ENCODE measurements at regions not wholly inside any gene's neighbourhood (a gene's known extent, or its start where the extent isn't known, plus 50 kb on each side); places are given as distances from the start of the nearest gene placed in this dataset.
"Not testable (repeated sequence)": the region's sequence is repeated elsewhere in the genome, so short reads cannot be mapped to it uniquely, and the experiment has no call there.

DNA sequence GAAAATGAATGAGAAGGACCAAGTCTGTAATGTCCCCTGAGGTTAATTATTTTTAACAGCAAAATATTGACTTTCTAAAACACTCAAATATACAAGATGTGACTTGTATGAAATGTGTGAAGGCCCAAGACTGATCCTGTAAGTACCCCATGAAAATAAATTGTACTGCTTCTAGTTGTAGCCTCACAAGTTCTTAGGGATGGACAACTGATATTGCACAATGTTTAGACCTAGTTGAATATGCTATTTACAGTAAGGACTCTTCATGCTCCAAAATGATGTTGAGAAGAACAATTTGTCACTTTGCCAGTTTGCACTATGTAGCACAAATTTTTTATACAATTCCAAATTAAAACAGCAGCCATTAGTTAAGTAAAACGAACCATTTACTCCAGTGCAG, 139.7 kb upstream of the GDNF start:
- no peak for FAIRE-seq
- DNase-seq (ENCODE audit: insufficient read length, low spot score), result no peak

GRCh38 chr5:37975531-37975930, 135.7 kb upstream of the GDNF start:
- DNase-seq (ENCODE audit: insufficient read length, low spot score), result no peak
- no peak for FAIRE-seq

GRCh38 chr5:37971483-37972024, 131.7 kb upstream of the GDNF start:
- DNase-seq (ENCODE audit: insufficient read length, low spot score) (no peak), FAIRE-seq (peak; percentile 40)

DNA sequence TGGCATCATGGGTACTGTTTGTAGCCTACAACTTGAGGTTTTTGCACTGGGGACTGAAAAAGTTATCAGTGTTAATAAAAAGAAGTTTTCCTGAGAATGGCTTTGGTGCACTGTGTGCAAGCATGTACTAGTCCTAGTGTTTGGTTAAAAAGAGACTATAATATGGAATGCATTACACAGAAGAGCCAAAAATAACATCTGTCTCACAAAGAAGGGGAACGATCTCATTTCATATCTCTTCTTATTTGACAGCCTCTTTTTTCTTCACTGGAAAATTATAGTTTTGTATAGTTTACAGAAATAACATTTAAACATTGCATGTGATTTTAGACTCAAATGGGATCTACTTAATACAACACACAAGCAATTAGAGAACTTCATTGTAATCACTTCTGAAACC, 127.0 kb upstream of the GDNF start:
- no peak for DNase-seq (ENCODE audit: insufficient read length, low spot score)
- no peak for FAIRE-seq

DNA sequence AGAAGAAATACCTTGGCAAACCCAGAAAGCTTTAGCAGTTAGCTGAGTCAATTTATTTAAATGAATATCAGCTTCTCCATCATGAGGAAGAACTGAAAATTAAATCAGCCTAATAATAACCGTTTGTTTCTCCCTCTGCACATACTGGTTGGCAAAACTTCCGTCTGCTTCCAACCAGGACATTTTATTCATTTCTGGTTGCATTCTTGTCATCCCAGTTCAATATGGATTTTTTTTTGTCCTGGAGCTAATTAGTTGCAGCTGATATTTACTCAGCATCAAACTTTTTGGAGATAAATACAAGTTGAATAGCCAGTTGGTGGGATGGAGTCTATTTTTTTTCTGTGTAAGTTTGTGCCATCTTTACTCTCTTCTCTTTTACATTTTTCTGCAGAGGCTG, 126.5 kb upstream of the GDNF start:
- FAIRE-seq, result no peak
- DNase-seq (ENCODE audit: insufficient read length, low spot score), result no peak

GRCh38 chr5:37962389-37962788, 122.5 kb upstream of the GDNF start:
- DNase-seq (ENCODE audit: insufficient read length, low spot score), result no peak
- FAIRE-seq, result peak; percentile 36

DNA sequence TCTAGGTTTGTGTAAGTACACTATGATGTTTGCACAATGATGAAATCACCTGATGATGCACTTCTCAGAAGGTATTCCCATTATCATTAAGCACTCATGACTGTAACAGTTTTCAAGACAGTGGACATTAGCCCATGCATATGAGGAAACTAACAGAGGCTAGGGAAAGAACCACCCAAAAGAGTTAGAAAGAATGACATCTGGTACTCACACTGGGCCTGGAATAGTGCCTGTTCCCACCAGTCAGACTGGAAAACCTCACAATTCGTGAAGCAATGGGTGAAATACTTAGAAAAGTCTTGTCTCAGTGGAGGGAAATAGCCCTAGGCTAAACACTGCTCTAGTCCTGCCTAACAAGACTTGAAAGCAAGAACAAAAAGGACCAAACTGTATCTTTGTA, 117.4 kb upstream of the GDNF start:
- FAIRE-seq (no peak), DNase-seq (ENCODE audit: insufficient read length, low spot score) (no peak)

DNA sequence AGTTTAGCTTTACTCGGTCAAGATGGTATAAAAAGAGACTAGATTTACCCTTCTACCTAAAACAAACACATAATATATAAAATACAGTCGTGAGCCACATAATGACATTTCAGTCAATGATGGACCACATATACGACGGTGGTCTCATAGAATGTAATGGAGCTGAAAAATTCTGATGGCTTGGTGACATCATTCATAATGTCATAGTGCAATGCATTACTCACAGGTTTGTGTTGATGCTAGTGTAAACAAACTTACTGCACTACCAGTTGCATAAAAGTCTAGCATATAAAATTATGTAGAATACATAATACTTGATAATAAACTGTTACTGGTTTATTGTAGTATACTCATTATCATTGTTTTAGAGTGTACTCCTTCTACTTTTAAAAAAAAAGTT, 115.9 kb upstream of the GDNF start:
- no peak for DNase-seq (ENCODE audit: insufficient read length, low spot score)
- FAIRE-seq, result peak; percentile 54

DNA sequence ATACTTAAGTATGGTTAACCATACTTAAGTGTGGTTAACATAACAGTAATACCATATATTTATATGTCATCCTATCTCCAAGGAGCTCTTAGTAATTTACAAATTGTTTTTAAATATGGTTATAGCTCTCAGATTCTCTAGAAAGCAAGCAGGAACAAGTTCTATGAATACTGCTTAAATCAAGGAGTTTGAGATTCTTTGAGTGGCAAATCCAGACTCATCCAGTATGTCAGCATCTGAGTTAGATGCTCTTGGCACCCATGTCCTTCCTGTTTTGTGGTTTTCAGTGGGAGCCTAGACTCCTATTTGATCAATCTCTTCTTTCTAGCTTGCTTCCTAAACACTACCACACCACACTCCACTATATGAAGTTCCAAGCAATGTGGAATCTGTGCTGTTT, 114.7 kb upstream of the GDNF start:
- DNase-seq (ENCODE audit: insufficient read length, low spot score) (no peak), FAIRE-seq (no peak)

DNA sequence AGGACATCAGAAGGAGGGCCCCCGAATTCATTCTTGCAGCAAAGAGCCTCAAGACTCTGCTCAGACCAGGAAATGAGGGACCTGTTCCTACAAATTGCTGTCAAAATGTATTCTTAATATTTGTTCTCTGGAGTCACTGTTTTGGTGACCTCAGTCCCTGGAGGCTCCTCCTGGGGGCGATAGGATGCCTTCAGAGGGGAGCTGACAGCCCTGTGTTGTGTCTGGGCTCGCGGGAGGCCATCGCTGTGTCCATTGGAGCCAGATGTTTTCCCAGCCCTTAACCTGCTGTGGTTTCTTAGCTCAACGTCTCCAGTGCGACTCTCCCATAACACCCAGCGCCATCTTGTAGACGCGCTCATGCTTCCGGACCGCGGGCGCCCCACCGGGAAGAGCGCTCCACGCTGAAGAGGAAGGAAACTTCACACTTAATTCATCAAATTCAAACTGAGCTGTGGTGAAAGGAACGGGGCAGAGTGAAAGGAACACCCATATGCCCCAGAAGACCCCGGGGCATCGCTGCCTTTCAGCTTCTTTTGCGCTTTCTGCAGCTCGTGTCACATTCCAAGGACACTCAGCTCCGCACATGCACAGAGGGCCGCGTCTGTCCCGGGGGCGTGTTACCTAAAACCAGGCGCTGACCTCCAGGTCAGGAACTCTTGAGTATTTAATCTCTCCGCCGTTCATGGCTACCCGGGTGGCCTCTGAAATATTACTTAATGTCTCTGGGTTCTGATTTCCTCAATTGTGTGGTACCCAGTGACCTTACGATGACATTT, 112.3 kb upstream of the GDNF start:
- FAIRE-seq (no peak), DNase-seq (ENCODE audit: insufficient read length, low spot score) (no peak)

DNA sequence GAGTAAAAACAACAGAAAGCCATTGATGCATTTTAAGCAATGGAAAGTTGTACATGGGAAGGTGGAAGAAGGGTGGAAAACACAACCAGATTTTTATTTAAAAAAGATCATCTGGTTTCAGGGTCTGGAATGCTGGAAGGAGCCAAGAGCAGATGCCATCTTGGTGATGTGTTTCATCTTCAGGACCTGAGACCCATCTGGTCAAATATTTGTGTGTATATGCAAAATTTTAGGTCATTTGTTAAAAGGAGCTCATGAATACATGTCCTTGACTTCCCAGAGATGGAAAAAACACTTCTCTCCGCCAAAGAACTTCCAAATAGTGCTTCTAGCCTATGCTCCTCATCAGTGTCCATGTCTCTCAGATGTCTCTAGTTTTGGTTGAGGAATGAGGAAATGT, 110.6 kb upstream of the GDNF start:
- no peak for FAIRE-seq

DNA sequence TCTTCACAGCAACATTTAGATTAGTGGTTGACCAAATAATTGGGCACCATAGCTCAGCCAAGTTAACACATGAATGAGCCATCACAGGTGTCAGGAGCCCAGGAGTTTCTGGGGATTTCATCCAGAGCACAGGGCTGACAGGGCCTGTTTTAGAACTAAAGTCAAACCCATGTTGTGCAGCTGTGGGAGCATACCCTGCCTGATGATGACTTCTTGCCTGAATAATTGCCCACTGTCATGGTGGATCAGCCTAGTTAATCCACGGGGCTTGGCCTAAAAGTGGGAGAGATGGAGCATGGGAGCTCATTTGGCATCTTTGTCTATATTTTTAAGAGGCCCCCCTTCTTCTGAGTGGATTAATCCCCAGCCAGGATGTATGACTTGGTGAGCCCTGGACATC, 105.6 kb upstream of the GDNF start:
- no peak for FAIRE-seq

More for the DNA sequence above, 110.6 kb upstream of the GDNF start:
- DNase-seq (ENCODE audit: insufficient read length, low spot score), result no peak

DNA sequence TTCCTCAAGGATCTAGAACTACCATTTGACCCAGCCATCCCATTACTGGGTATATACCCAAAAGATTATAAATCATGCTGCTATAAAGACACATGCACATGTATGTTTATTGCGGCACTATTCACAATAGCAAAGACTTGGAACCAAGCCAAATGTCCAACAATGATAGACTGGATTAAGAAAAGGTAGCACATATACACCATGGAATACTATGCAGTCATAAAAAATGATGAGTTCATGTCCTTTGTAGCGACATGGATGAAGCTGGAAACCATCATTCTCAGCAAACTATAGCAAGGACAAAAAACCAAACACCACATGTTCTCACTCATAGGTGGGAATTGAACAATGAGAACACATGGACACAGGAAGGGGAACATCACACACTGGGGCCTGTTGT, 103.3 kb upstream of the GDNF start:
- not testable (repeated sequence) for FAIRE-seq; DNase-seq (ENCODE audit: insufficient read length, low spot score)

More for the DNA sequence above, 105.6 kb upstream of the GDNF start:
- no peak for DNase-seq (ENCODE audit: insufficient read length, low spot score)

- DNase-seq (ENCODE audit: insufficient read length, low spot score) (no peak), FAIRE-seq (peak; percentile 80)
These were observed 101.2 kb upstream of the GDNF start for GRCh38 chr5:37940931-37941623.

DNA sequence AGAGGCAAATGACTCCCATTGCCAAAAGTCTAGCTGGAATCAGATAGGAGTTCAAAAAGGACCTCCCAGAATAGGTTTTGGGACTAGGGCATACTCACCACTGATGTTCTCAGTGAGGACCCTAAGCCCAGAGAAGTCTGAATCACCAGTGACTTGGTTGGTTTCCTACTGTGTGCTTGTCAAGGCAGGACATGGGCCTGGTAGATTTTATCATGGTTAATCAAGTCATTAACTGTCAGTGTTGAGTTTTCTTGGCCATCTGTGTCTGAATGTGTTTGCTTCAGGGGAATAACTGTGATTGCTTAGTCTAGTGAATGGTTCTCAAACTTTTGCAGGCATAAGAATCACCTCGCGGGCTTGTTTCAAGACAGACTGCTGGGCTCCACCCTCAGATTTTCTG, 99.0 kb upstream of the GDNF start:
- no peak for DNase-seq (ENCODE audit: insufficient read length, low spot score)
- no peak for FAIRE-seq

DNA sequence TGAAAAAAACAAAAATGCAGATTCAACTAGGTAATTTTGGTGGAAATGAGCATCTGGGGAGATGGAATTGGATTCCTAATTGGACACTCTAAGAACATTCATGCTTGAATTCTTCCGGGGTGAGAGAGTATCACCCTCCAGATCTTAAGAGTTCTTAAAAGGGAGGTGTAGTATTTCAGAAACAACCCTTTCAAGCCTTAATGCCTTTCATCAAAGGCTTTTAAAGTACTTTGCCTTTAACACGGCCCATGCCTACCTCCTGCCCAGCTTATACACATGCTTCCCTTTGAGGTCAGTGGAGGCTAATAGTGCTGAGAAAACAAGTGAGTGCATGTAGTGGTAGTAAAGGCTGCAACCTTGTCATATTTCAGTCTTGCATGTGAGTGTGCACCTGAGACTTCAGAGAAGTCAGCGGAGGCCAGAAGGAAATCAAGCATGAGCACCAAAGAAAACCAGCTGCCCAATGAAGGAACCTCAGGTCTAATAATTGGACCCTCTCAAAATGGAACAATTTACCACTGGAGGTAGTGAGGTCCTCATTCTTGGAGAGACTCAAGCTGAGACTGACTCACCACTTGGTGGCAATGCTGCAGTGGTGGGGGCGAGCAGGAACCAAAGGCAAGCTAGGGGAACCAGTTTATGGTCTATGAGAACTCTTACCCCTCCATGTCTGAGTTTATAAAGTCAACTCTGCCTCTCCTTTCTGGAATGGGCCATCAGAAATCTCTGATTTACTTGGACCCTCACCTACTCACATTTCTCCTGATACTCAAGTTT, 98.4 kb upstream of the GDNF start:
- DNase-seq (ENCODE audit: insufficient read length, low spot score) (no peak), FAIRE-seq (peak; percentile 54)

DNA sequence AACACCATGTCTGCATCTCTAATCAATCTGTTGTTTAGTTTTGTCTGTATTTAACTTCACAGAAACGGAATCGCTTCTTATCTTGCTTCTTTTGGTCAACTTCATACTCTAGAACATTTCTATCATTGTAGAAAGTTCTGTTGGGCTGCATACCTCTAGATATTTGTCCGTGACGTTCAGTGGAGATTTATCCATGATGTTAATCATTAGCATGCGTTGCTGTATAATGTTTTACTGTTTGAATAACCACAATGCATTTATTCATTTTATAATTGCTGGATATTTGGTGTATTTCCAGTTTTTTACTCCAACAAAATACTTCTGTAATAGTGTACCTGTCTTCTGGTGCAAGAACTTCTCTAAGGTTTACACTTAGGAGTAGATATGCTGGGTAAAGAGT, 96.2 kb upstream of the GDNF start:
- FAIRE-seq (no peak), DNase-seq (ENCODE audit: insufficient read length, low spot score) (no peak)

GRCh38 chr5:37933576-37933975, 93.7 kb upstream of the GDNF start:
- no peak for FAIRE-seq
- DNase-seq (ENCODE audit: insufficient read length, low spot score), result no peak

DNA sequence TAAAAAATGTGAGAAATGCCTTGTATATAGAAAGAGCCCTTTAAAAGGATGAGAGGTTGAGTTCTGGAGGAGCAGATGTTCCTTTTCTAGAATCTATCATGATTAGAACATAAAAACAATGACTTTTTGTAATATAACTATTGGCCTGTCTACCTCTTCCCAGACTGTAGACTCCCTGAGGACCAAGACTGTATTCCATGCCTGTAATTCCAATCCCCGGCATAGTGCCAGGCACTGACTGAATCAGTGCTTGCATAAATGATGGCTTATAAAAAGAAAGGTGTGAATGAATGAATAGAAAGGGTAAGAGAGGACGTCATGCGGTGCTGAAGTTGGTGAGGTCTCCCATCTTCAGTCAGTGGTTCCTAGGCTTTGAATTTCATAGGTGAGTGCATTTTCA, 92.6 kb upstream of the GDNF start:
- FAIRE-seq (no peak), DNase-seq (ENCODE audit: insufficient read length, low spot score) (no peak)

GRCh38 chr5:37931541-37931940, 91.7 kb upstream of the GDNF start:
- FAIRE-seq, result peak; percentile 51
- no peak for DNase-seq (ENCODE audit: insufficient read length, low spot score)

DNA sequence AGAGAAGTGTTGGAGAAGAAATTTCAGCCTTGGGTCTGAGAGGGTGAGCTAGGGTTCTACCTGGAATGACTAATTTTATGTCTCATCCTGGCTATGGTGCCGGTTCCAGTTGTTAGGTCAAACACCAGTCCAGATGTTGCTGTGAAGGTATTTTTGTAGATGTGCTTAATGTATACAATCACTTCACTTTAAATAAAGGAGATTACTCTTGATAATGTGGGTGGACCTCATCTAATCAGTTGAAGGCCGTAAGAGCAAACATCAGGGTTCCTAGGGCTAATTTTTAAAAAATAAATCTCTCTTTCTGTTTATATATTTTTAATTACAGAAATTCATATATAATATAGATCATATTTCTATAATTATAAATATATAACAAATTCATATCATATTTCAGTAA, 90.5 kb upstream of the GDNF start:
- DNase-seq (ENCODE audit: insufficient read length, low spot score) (no peak), FAIRE-seq (peak; percentile 33)

Measured in HTR-8/SVneo (cell line).